Effector memory CD8-positive, alpha-beta T cell (primary cell): ENCODE measurements at regions not wholly inside any gene's neighbourhood (a gene's known extent, or its start where the extent isn't known, plus 50 kb on each side); places are given as distances from the start of the nearest gene placed in this dataset.

Experiments
- ATAC-seq: fragments of 150-1000 bp; cut with Tn5 transposase; replicated peaks from 2 replicates; pipeline ENCODE4 v1.10.0; 2021; ENCODE audit warnings: mild to moderate bottlenecking, moderate library complexity
- DNase-seq, 3 experiments: peaks; one replicate each; pipeline ENCODE4 v3.0.0; 2021
- H3K27ac Mint-ChIP-seq, 2 donors: one replicate each; pipeline ENCODE4 v1.8.0; 2022; ENCODE audit warnings: mild to moderate bottlenecking in 2 of 2, mixed read lengths in 2 of 2, moderate library complexity in 2 of 2
- H3K27me3 Mint-ChIP-seq, 2 donors: one replicate each; pipeline ENCODE4 v1.8.0; 2022; ENCODE audit warnings: mixed read lengths in 2 of 2
- H3K36me3 Mint-ChIP-seq: one replicate; pipeline ENCODE4 v1.8.0; 2022; ENCODE audit warnings: mild to moderate bottlenecking, moderate library complexity, mixed read lengths; ENCODE audit not compliant: insufficient read depth
- H3K4me1 Mint-ChIP-seq, 2 donors: one replicate each; pipeline ENCODE4 v1.8.0; 2022; ENCODE audit warnings: low read depth in 2 of 2, mixed read lengths in 2 of 2
- H3K4me3 Mint-ChIP-seq, 2 donors: one replicate each; pipeline ENCODE4 v1.8.0; 2022; ENCODE audit warnings: mild to moderate bottlenecking in 2 of 2, mixed read lengths in 2 of 2, moderate library complexity in 2 of 2
- H3K9me3 Mint-ChIP-seq, 2 donors: one replicate each; pipeline ENCODE4 v1.8.0; 2022; ENCODE audit warnings: mixed read lengths in 2 of 2

GRCh38 chr3:34351882-34352777 lies 553.7 kb downstream of the PDCD6IP start:
- H3K4me1 Mint-ChIP-seq, result no peaks in the 10 kb centered on the region
- DNase-seq, result no peak
- H3K27me3 Mint-ChIP-seq, result peaks cover 0 to 3% of the 10 kb centered on the region in 2 donors
- ATAC-seq, result no peak
- no peaks in the 10 kb centered on the region for H3K9me3 Mint-ChIP-seq
- H3K4me3 Mint-ChIP-seq, result no peak overlapping the region
- H3K27ac Mint-ChIP-seq, result no peak overlapping the region
- H3K36me3 Mint-ChIP-seq, result no peaks in the 10 kb centered on the region

GRCh38 chr3:34352778-34353331 lies 554.4 kb downstream of the PDCD6IP start:
- ATAC-seq, result no peak
- H3K9me3 Mint-ChIP-seq, result no peaks in the 10 kb centered on the region
- no peak overlapping the region for H3K4me3 Mint-ChIP-seq
- H3K36me3 Mint-ChIP-seq, result no peaks in the 10 kb centered on the region
- DNase-seq, result no peak
- no peak overlapping the region for H3K27ac Mint-ChIP-seq
- H3K27me3 Mint-ChIP-seq, result peaks cover 0 to 10% of the 10 kb centered on the region in 2 donors
- no peaks in the 10 kb centered on the region for H3K4me1 Mint-ChIP-seq

- Mint-ChIP-seq H3K9me3 (no peaks in the 10 kb centered on the region), H3K4me3 (no peak overlapping the region), H3K4me1 (peaks cover 0 to 1% of the 10 kb centered on the region in 2 donors), H3K36me3 (no peaks in the 10 kb centered on the region), H3K27ac (no peak overlapping the region), H3K27me3 (peaks cover 0 to 11% of the 10 kb centered on the region in 2 donors)
- ATAC-seq, result no peak
- DNase-seq, result no peak
Measured at GRCh38 chr3:34357461-34357860, 559.0 kb downstream of the PDCD6IP start.

GRCh38 chr3:34359064-34359463 lies 560.6 kb downstream of the PDCD6IP start:
- Mint-ChIP-seq H3K36me3 (no peaks in the 10 kb centered on the region), H3K9me3 (no peaks in the 10 kb centered on the region), H3K27me3 (peaks cover 0 to 11% of the 10 kb centered on the region in 2 donors), H3K27ac (no peak overlapping the region), H3K4me3 (no peak overlapping the region), H3K4me1 (peaks cover 0 to 1% of the 10 kb centered on the region in 2 donors)
- ATAC-seq (no peak), DNase-seq (no peak)

GRCh38 chr3:34360713-34361112 lies 562.3 kb downstream of the PDCD6IP start:
- DNase-seq (no peak), ATAC-seq (no peak)
- H3K4me1 Mint-ChIP-seq, result peaks cover 0 to 1% of the 10 kb centered on the region in 2 donors
- H3K27me3 Mint-ChIP-seq, result peaks cover 0 to 11% of the 10 kb centered on the region in 2 donors
- no peaks in the 10 kb centered on the region for H3K36me3 Mint-ChIP-seq
- H3K9me3 Mint-ChIP-seq, result no peaks in the 10 kb centered on the region
- no peak overlapping the region for H3K4me3 Mint-ChIP-seq
- H3K27ac Mint-ChIP-seq, result no peak overlapping the region

- ATAC-seq, result no peak
- peaks cover 0 to 10% of the 10 kb centered on the region in 2 donors for H3K27me3 Mint-ChIP-seq
- DNase-seq, result no peak
Measured at GRCh38 chr3:34361921-34362320, 563.5 kb downstream of the PDCD6IP start.

GRCh38 chr3:34362910-34363309 lies 564.5 kb downstream of the PDCD6IP start:
- Mint-ChIP-seq H3K27me3 (peaks cover 0 to under 1% of the 10 kb centered on the region in 2 donors), H3K27ac (no peak overlapping the region), H3K36me3 (no peaks in the 10 kb centered on the region), H3K4me1 (peaks cover 0 to 1% of the 10 kb centered on the region in 2 donors), H3K9me3 (no peaks in the 10 kb centered on the region), H3K4me3 (no peak overlapping the region)
- ATAC-seq, result no peak
- DNase-seq, result no peak

More at GRCh38 chr3:34361921-34362320, 563.5 kb downstream of the PDCD6IP start:
- Mint-ChIP-seq H3K9me3 (no peaks in the 10 kb centered on the region), H3K4me3 (no peak overlapping the region), H3K4me1 (peaks cover 0 to 1% of the 10 kb centered on the region in 2 donors), H3K27ac (no peak overlapping the region), H3K36me3 (no peaks in the 10 kb centered on the region)

- Mint-ChIP-seq H3K4me1 (peaks cover 0 to 1% of the 10 kb centered on the region in 2 donors), H3K36me3 (no peaks in the 10 kb centered on the region), H3K27ac (no peak overlapping the region), H3K9me3 (no peaks in the 10 kb centered on the region), H3K4me3 (no peak overlapping the region), H3K27me3 (no peaks in the 10 kb centered on the region)
- ATAC-seq, result no peak
- no peak for DNase-seq
Measured at GRCh38 chr3:34363881-34364280, 565.5 kb downstream of the PDCD6IP start.

GRCh38 chr3:34364335-34364734 lies 565.9 kb downstream of the PDCD6IP start:
- H3K9me3 Mint-ChIP-seq, result no peaks in the 10 kb centered on the region
- H3K4me1 Mint-ChIP-seq, result peaks cover 0 to 1% of the 10 kb centered on the region in 2 donors
- no peak for ATAC-seq
- DNase-seq, result no peak
- no peak overlapping the region for H3K4me3 Mint-ChIP-seq
- no peaks in the 10 kb centered on the region for H3K27me3 Mint-ChIP-seq
- H3K36me3 Mint-ChIP-seq, result no peaks in the 10 kb centered on the region
- H3K27ac Mint-ChIP-seq, result no peak overlapping the region

GRCh38 chr3:34365231-34365630 lies 566.8 kb downstream of the PDCD6IP start:
- H3K27ac Mint-ChIP-seq, result no peak overlapping the region

GRCh38 chr3:34365771-34366170 lies 567.3 kb downstream of the PDCD6IP start:
- Mint-ChIP-seq H3K4me3 (no peak overlapping the region), H3K27me3 (no peaks in the 10 kb centered on the region), H3K36me3 (no peaks in the 10 kb centered on the region), H3K27ac (no peak overlapping the region), H3K4me1 (peaks cover 0 to 1% of the 10 kb centered on the region in 2 donors), H3K9me3 (no peaks in the 10 kb centered on the region)
- ATAC-seq, result no peak
- no peak for DNase-seq

More at GRCh38 chr3:34365231-34365630, 566.8 kb downstream of the PDCD6IP start:
- Mint-ChIP-seq H3K36me3 (no peaks in the 10 kb centered on the region), H3K4me1 (peaks cover 0 to 1% of the 10 kb centered on the region in 2 donors), H3K27me3 (no peaks in the 10 kb centered on the region), H3K9me3 (no peaks in the 10 kb centered on the region), H3K4me3 (no peak overlapping the region)
- DNase-seq (no peak), ATAC-seq (no peak)

- Mint-ChIP-seq H3K36me3 (no peaks in the 10 kb centered on the region), H3K4me1 (no peaks in the 10 kb centered on the region), H3K27ac (no peak overlapping the region), H3K27me3 (peaks cover 0 to 4% of the 10 kb centered on the region in 2 donors), H3K4me3 (no peak overlapping the region), H3K9me3 (peaks cover 0 to 4% of the 10 kb centered on the region in 2 donors)
- no peak for ATAC-seq
- DNase-seq, result no peak
Measured at GRCh38 chr3:34367521-34367920, 569.1 kb downstream of the PDCD6IP start.

- H3K4me3 Mint-ChIP-seq, result no peak overlapping the region
- DNase-seq (no peak), ATAC-seq (no peak)
- no peak overlapping the region for H3K27ac Mint-ChIP-seq
- H3K27me3 Mint-ChIP-seq, result peaks cover 0 to 5% of the 10 kb centered on the region in 2 donors
- H3K4me1 Mint-ChIP-seq, result no peaks in the 10 kb centered on the region
- no peaks in the 10 kb centered on the region for H3K36me3 Mint-ChIP-seq
- H3K9me3 Mint-ChIP-seq, result peaks cover 0 to 8% of the 10 kb centered on the region in 2 donors
Measured at GRCh38 chr3:34374521-34374920, 576.1 kb downstream of the PDCD6IP start.

- Mint-ChIP-seq H3K27ac (no peak overlapping the region), H3K9me3 (peaks cover 0 to 8% of the 10 kb centered on the region in 2 donors), H3K4me3 (no peak overlapping the region), H3K4me1 (no peaks in the 10 kb centered on the region), H3K36me3 (no peaks in the 10 kb centered on the region), H3K27me3 (peaks cover 0 to 5% of the 10 kb centered on the region in 2 donors)
- DNase-seq (no peak), ATAC-seq (no peak)
Measured at GRCh38 chr3:34376691-34377090, 578.3 kb downstream of the PDCD6IP start.
